ENCODE measurements at regions not wholly inside any gene's neighbourhood (a gene's known extent, or its start where the extent isn't known, plus 50 kb on each side); places are given as distances from the start of the nearest gene placed in this dataset.

GRCh38 chr3:110243081-110243480 lies 828.5 kb upstream of the NECTIN3 start:
- H3K4me1 ChIP-seq (ENCODE audit: control insufficient read depth, insufficient read depth, low read length), result no peaks in the 10 kb centered on the region
- H3K27me3 Mint-ChIP-seq (ENCODE audit: low read depth in 2 of 2), result no peaks in the 10 kb centered on the region
- no peaks in the 10 kb centered on the region for H3K27me3 ChIP-seq (ENCODE audit: control insufficient read depth, insufficient read depth, low read length)
- no peak overlapping the region for H3K27ac ChIP-seq (ENCODE audit: low read length)
- no peak for ATAC-seq
- no peaks in the 10 kb centered on the region for H3K9me3 ChIP-seq (ENCODE audit: control insufficient read depth, insufficient read depth, low read length)
- intact Hi-C loops (cut with micrococcal nuclease), result no loop called here
- TF ChIP-seq CTCF (IDR thresholded peaks at IDR 0.05), result no peak
- H3K4me1 Mint-ChIP-seq, result no peaks in the 10 kb centered on the region
- H3K27ac Mint-ChIP-seq, result no peak overlapping the region
- H3K4me3 Mint-ChIP-seq, result no peak overlapping the region
- no peaks in the 10 kb centered on the region for H3K36me3 Mint-ChIP-seq
- H3K36me3 ChIP-seq (ENCODE audit: control insufficient read depth, insufficient read depth, low read length), result no peaks in the 10 kb centered on the region
- no peak for DNase-seq
- WGBS (ENCODE audit: insufficient coverage), result 90% methylated on average over 3 of the region's 4 CpGs
- H3K4me3 ChIP-seq (ENCODE audit: low read length), result no peak overlapping the region
- peaks cover 4 to 9% of the 10 kb centered on the region in 2 donors for H3K9me3 Mint-ChIP-seq

- ATAC-seq (no peak), DNase-seq (no peak)
- Histone ChIP-seq H3K27me3 (ENCODE audit: control insufficient read depth, insufficient read depth, low read length) (no peaks in the 10 kb centered on the region), H3K27ac (ENCODE audit: low read length) (no peak overlapping the region), H3K9me3 (ENCODE audit: control insufficient read depth, insufficient read depth, low read length) (no peaks in the 10 kb centered on the region), H3K36me3 (ENCODE audit: control insufficient read depth, insufficient read depth, low read length) (no peaks in the 10 kb centered on the region), H3K4me1 (ENCODE audit: control insufficient read depth, insufficient read depth, low read length) (no peaks in the 10 kb centered on the region), H3K4me3 (ENCODE audit: low read length) (no peak overlapping the region)
- no peak overlapping the region for H3K4me3 Mint-ChIP-seq
- no peak for TF ChIP-seq CTCF (IDR thresholded peaks at IDR 0.05)
- intact Hi-C loops (cut with micrococcal nuclease), result no loop called here
- H3K9me3 Mint-ChIP-seq, result peaks cover 4 to 9% of the 10 kb centered on the region in 2 donors
- H3K27me3 Mint-ChIP-seq (ENCODE audit: low read depth in 2 of 2), result no peaks in the 10 kb centered on the region
- no peaks in the 10 kb centered on the region for H3K4me1 Mint-ChIP-seq
- H3K27ac Mint-ChIP-seq, result no peak overlapping the region
- 0% methylated on average over 1 of the region's 2 CpGs for WGBS (ENCODE audit: insufficient coverage)
- no peaks in the 10 kb centered on the region for H3K36me3 Mint-ChIP-seq
Measured at GRCh38 chr3:110246796-110247376, 824.7 kb upstream of the NECTIN3 start.

- no peaks in the 10 kb centered on the region for H3K27me3 ChIP-seq (ENCODE audit: control insufficient read depth, insufficient read depth, low read length)
- no peaks in the 10 kb centered on the region for H3K4me1 ChIP-seq (ENCODE audit: control insufficient read depth, insufficient read depth, low read length)
- Mint-ChIP-seq H3K4me3 (no peak overlapping the region), H3K9me3 (peaks cover 4 to 9% of the 10 kb centered on the region in 2 donors), H3K36me3 (no peaks in the 10 kb centered on the region), H3K27ac (no peak overlapping the region), H3K27me3 (ENCODE audit: low read depth in 2 of 2) (no peaks in the 10 kb centered on the region), H3K4me1 (no peaks in the 10 kb centered on the region)
- ATAC-seq (no peak), DNase-seq (no peak)
- no peak for TF ChIP-seq CTCF (IDR thresholded peaks at IDR 0.05)
- WGBS (ENCODE audit: insufficient coverage), result no CpG with 5 or more reads among the region's 1 CpG
- H3K9me3 ChIP-seq (ENCODE audit: control insufficient read depth, insufficient read depth, low read length), result no peaks in the 10 kb centered on the region
- H3K27ac ChIP-seq (ENCODE audit: low read length), result no peak overlapping the region
- intact Hi-C loops (cut with micrococcal nuclease), result no loop called here
- no peak overlapping the region for H3K4me3 ChIP-seq (ENCODE audit: low read length)
- no peaks in the 10 kb centered on the region for H3K36me3 ChIP-seq (ENCODE audit: control insufficient read depth, insufficient read depth, low read length)
Measured at GRCh38 chr3:110248666-110249065, 823.0 kb upstream of the NECTIN3 start.

GRCh38 chr3:110253794-110254193 lies 817.8 kb upstream of the NECTIN3 start:
- no peak overlapping the region for H3K4me3 Mint-ChIP-seq
- H3K4me3 ChIP-seq (ENCODE audit: low read length), result no peak overlapping the region
- H3K4me1 Mint-ChIP-seq, result no peaks in the 10 kb centered on the region
- no peaks in the 10 kb centered on the region for H3K9me3 ChIP-seq (ENCODE audit: control insufficient read depth, insufficient read depth, low read length)
- H3K27me3 Mint-ChIP-seq (ENCODE audit: low read depth in 2 of 2), result no peaks in the 10 kb centered on the region
- H3K27ac ChIP-seq (ENCODE audit: low read length), result no peak overlapping the region
- H3K36me3 ChIP-seq (ENCODE audit: control insufficient read depth, insufficient read depth, low read length), result no peaks in the 10 kb centered on the region
- intact Hi-C loops (cut with micrococcal nuclease), result no loop called here
- H3K9me3 Mint-ChIP-seq, result peaks cover 0 to 11% of the 10 kb centered on the region in 2 donors
- no peak for ATAC-seq
- no peaks in the 10 kb centered on the region for H3K4me1 ChIP-seq (ENCODE audit: control insufficient read depth, insufficient read depth, low read length)
- DNase-seq, result no peak
- WGBS (ENCODE audit: insufficient coverage), result no CpG with 5 or more reads among the region's 2 CpGs
- no peak for TF ChIP-seq CTCF (IDR thresholded peaks at IDR 0.05)
- H3K27ac Mint-ChIP-seq, result no peak overlapping the region
- H3K36me3 Mint-ChIP-seq, result no peaks in the 10 kb centered on the region
- no peaks in the 10 kb centered on the region for H3K27me3 ChIP-seq (ENCODE audit: control insufficient read depth, insufficient read depth, low read length)
